HG02623 (cell line): ENCODE measurements at regions not wholly inside any gene's neighbourhood (a gene's known extent, or its start where the extent isn't known, plus 50 kb on each side); places are given as distances from the start of the nearest gene placed in this dataset.
"Not testable (repeated sequence)": the region's sequence is repeated elsewhere in the genome, so short reads cannot be mapped to it uniquely, and the experiment has no call there.

Experiments
- ATAC-seq: cut with Tn5 transposase; IDR thresholded peaks from one replicate; pipeline ENCODE4 v1.9.1; 2021; ENCODE audit warnings: moderate library complexity; ENCODE audit not compliant: unreplicated experiment

- no peak for ATAC-seq
These were observed 387.8 kb downstream of the PTH2R start for GRCh38 chr2:208794288-208794975.

GRCh38 chr2:208798698-208799097, 392.1 kb downstream of the PTH2R start:
- no peak for ATAC-seq

GRCh38 chr2:208799397-208799796, 392.8 kb downstream of the PTH2R start:
- no peak for ATAC-seq

DNA sequence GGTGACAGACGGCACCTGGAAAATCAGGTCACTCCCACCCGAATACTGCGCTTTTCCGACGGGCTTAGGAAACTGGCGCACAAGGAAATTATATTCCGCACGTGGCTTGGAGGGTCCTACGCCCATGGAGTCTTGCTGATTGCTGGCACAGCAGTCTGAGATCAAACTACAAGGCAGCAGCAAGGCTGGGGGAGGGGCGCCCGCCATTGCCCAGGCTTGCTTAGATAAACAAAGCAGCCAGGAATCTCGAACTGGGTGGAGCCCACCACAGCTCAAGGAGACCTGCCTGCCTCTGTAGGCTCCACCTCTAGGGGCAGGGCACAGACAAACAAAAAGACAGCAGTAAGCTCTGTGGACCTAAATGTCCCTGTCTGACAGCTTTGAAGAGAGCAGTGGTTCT, 394.3 kb downstream of the PTH2R start:
- ATAC-seq: not testable (repeated sequence)

DNA sequence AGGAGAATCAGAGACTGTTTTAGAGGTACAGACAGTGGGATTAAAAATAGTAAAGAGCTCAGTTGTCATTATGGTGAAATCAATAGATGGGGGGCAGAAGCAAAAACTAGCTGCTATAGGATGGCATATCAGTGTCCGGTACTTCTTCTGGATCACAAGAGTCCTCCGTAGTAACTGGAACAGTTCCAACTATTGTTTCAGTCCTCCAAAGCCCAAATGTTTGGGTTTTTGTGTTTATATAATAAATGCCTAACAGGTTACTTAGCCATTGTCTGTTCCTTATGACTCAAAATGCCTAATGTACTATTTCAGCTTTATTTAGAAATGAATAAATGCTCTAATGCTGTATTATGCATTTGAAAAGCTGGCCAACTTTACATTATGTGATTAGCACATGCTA, 401.2 kb downstream of the PTH2R start:
- ATAC-seq: no peak

DNA sequence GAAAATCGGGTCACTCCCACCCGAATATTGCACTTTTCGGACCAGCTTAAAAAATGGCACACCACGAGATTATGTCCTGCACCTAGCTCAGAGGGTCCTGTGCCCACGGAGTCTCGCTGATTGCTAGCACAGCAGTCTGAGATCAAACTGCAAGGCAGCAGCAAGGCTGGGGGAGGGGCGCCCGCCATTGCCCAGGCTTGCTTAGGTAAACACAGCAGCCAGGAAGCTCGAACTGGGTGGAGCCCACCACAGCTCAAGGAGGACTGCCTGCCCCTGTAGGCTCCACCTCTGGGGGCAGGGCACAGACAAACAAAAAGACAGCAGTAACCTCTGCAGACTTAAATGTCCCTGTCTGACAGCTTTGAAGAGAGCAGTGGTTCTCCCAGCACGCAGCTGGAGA, 405.3 kb downstream of the PTH2R start:
- not testable (repeated sequence) for ATAC-seq

DNA sequence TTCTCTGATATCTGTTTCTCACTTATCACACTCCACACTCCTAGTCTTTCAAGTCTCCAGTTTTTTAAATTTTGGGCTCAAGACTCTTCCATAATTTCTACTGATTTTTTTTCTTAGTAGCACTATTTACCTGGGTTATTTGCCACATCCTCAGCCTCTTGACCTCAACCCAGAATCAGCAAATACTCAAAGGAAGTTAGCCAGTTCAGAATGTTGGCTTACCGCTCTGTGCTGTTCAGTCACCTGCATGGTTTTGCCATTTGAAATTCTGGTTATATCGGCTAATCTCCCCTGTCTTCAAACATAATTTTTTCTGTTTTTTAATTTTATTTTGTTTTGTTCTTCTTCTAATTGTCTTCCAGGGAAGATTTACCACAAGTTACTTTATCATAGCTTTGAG, 412.6 kb downstream of the PTH2R start:
- no peak for ATAC-seq

DNA sequence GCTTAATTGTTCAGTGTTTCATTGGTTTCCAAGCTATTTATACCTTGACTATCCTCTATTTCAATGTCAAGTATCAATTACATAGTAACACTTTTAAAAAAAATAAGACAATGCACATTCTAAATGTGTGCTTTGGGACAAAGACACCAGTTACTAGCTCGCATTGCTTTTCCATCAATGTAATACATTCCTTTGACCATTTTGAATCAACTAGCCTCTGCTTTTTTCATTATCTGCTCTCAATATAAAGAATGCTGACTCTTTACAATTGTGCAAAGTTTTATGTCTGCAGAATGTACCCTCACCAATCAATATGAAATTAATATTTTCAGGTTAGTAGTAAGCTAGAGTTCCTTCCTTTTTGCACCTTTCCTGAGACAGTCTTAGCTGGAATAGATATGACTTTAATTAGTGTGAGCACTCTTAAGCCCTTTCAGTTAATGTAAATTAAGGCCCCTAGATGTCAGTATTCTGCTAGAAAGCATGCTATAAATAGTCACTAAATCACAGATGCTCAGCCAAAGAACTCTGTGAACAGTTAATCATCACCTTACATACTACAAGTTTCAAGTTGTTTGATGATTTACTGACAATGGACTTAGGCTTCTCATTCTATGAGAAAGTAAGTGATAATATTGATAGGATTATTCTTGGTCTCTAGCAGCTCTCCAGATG, 413.6 kb downstream of the PTH2R start:
- ATAC-seq: peak; percentile 52

- ATAC-seq: no peak
These were observed 420.5 kb downstream of the PTH2R start for GRCh38 chr2:208827109-208827508.

GRCh38 chr2:208827549-208828221, 421.1 kb downstream of the PTH2R start:
- ATAC-seq: no peak

- ATAC-seq: no peak
These were observed 423.6 kb downstream of the PTH2R start for GRCh38 chr2:208830203-208830602.

DNA sequence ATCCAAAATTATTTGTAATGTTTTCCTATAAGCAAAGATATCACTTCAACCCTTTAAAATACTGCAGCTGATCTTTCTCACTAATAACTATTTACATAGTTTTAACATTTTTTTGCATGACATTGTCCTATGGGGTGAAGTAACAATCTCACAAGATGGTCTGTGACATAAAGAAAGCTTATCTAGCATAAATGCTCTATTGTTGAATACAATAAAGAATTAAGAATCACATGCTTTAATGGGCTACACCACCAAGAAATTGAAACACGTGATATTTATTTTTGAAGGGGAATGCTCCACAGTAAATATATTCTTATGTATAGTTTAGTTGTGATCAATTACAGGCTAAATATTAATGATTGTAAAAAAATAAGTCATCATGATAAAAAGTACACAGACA, 441.1 kb downstream of the PTH2R start:
- no peak for ATAC-seq

GRCh38 chr2:208854717-208855116, 448.1 kb downstream of the PTH2R start:
- no peak for ATAC-seq

GRCh38 chr2:208867374-208867773, 460.8 kb downstream of the PTH2R start:
- no peak for ATAC-seq

GRCh38 chr2:208872591-208872990, 466.0 kb downstream of the PTH2R start:
- no peak for ATAC-seq

DNA sequence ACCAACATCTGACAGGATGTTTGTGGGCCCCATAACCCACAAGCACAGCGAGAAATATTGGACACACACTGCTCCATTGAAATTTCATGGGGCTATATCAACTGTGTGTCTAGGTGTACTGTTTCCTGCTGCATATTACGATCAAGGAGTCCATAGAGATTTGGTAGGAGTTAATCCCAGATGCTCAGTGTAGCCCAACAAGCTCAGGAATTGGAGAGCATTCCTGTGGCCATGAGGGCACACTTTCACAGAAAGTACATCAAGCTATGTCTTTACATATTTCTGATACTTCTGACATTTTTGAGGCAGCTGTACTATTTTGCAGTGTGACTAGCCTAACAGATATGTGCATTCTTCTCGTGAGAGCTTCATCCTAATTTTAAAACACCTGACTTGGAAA, 473.1 kb downstream of the PTH2R start:
- ATAC-seq: no peak

DNA sequence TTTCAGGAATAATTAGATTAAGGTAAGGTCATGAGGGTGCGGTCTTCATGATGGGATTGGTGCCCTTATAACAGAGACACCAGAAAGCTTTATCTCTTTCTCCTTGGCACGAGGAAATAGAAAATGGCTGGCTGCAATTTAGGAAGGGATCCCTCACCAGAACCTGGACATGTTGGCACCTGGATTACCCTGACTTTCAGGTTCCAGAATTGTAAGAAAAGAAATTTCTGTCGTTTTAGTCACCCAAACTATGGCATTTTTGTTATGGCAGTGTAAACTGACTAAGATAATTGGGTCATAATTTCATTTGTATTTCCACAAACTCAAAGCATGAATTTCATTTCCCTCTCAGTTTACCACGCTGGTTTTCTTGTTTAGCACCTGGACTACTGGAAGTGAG, 473.6 kb downstream of the PTH2R start:
- ATAC-seq: no peak

- no peak for ATAC-seq
These were observed 483.9 kb downstream of the PTH2R start for GRCh38 chr2:208890486-208890885.

GRCh38 chr2:208892203-208892602, 485.6 kb downstream of the PTH2R start:
- no peak for ATAC-seq

DNA sequence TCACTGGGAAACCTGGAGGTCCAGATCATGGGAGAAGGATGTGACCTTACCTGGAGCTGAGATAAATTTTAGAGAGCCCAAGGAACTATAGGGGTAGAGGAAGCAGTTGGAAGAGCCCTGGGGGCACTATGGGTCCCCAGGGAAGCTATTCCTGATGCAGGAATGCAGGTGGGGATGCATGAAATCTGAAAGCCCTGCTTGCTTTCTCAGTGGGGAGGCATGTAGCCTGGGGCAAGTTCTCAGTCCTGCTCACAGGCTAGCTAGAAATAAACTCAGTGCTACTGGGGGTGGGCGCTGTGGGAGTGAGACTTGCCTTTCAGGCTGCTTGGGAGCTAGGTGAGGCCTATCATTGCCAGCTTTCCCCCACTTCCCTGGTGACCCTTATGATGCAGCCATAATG, 499.7 kb downstream of the PTH2R start:
- no peak for ATAC-seq

DNA sequence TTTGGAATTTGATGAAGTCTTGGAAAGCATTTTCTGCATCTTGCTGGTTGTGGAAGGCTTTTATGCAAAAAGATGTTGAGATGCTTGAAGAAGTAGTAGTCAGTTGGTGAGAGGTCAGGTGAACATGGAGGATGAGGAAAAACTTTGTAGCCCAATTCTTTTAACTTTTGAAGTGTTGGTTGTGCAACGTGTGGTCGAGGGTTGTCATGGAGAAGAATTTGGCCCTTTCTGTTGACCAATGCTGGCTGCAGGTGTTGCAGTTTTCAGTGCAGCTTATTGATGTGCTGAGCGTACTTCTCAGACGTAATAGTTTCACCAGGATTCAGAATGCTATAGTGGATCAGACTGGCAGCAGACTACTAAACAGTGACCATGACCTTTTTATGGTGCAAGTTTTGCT, 508.4 kb upstream of the MAP2 start:
- no peak for ATAC-seq

- no peak for ATAC-seq
These were observed 507.0 kb upstream of the MAP2 start for GRCh38 chr2:208916881-208917280.
